Ovary (tissue), 7 donors: ENCODE measurements at regions not wholly inside any gene's neighbourhood (a gene's known extent, or its start where the extent isn't known, plus 50 kb on each side); places are given as distances from the start of the nearest gene placed in this dataset.

Experiments
- DNase-seq, 5 donors: peaks; one replicate each; pipeline ENCODE4 v3.0.0-alpha.2; 2019 to 2020
- H3K27ac ChIP-seq, 2 donors: fragments of 200-600 bp; one replicate each; pipeline versions ENCODE4 v1.5.1 to v1.8.0; 2019 to 2022
- H3K27me3 ChIP-seq: fragments of 200-600 bp; one replicate; pipeline ENCODE4 v1.8.0; 2022
- H3K36me3 ChIP-seq: fragments of 200-600 bp; sonication (generic); one replicate; pipeline ENCODE4 v1.5.1; 2019
- H3K4me1 ChIP-seq: one replicate; pipeline ENCODE4 v1.8.1; 2013; ENCODE audit warnings: mild to moderate bottlenecking, moderate library complexity; ENCODE audit not compliant: insufficient read depth
- H3K4me3 ChIP-seq: fragments of 200-600 bp; sonication (generic); one replicate; pipeline ENCODE4 v1.5.1; 2017
- H3K9me3 ChIP-seq, 2 donors: fragments of 200-600 bp in 1 of 2; sonication (generic) in 1 of 2; one replicate each; pipeline versions ENCODE4 v1.5.1 to v1.8.1; 2013 to 2019; ENCODE audit warnings: mild to moderate bottlenecking in 1 of 2, moderate library complexity in 1 of 2
- EP300 ChIP-seq: sonication (generic); formaldehyde crosslinking; IDR thresholded peaks from one replicate; pipeline ENCODE4 v1.6.1; 2017; ENCODE audit warnings: antibody characterized with exemption
- POLR2A ChIP-seq: fragments of 450-650 bp; IDR thresholded peaks from one replicate; pipeline ENCODE4 v1.6.1; 2017; ENCODE audit warnings: antibody characterized with exemption, mild to moderate bottlenecking, moderate library complexity
- WGBS, 3 donors: extraction: QIAGEN DNeasy Blood & Tissue Kit in 1 of 3; methylation state at CpG; one replicate each; pipeline versions ENCODE4 v1.1.5 to v1.1.7; 2013 to 2017; 5-methylcytosine and 5-hydroxymethylcytosine counted together
- intact Hi-C, 4 donors: fragments of 100-400 bp; cut with DNase I; formaldehyde crosslinking; loops; one replicate each; pipeline versions ENCODE4 v1.11.0 to v1.15.1; 2022 to 2023
- TF ChIP-seq, protein P1 (sequence below), 3 donors: fragments of 450-650 bp in 2 of 3; fragments of 200-600 bp in 1 of 3; IDR thresholded peaks; one replicate each; pipeline versions ENCODE4 v1.5.1 to v1.8.0; 2016 to 2022; ENCODE audit warnings: antibody characterized with exemption in 3 of 3, mild to moderate bottlenecking in 1 of 3
- donor health status: DM: no; HTN: no; CAD: no; lungs with moderate emphysema.
- donor health status: DM: no; HTN: no; CAD: no.
- donor health status: Bipolar disorder and iron deficiency.
- donor health status: DM: no; HTN: no; CAD: no.
- donor health status: DM: yes; HTN: yes; CAD: no.

DNA sequence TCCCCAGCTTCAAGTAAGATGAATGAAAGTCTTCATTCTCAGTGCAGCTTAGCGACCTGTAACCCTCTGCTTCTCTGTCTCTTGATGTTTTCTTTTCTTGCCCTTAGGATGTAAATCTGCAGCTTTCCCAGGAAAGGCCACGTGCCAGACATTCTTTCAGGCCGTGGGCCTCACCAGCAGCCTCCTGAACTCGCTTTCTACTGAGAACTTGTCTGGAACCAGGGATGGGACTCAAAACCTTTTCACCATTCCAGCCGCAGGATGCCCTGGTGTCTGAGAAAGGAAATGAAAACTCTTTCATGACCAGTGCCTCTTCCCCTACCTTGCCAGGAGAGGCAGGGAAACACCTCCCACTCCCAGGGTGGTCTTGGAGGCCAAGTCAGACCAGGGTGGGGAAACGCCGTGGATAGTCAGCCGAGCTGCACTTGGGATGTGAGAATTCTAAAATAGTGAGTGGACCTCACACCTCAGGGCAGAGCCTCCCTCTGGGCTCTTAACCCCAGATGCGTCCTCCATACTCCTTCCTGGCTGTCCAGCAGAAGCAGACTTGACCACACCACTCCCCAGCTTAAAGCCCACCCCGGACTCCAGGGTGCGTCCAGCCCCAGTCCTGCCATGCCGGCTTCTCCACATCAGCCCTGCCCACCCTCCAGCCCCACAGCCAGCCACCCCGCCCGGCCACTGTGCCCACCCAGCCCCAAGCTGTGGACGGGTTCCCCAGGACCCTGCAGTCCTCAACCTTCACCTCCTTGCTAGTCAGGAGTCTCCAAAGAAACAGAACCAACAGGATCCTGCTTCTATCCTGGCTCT lies 115.5 kb downstream of the TWIST2 start:
- Histone ChIP-seq H3K27ac (no peak overlapping the region), H3K27me3 (no peaks in the 10 kb centered on the region), H3K4me3 (no peak overlapping the region), H3K36me3 (no peaks in the 10 kb centered on the region), H3K4me1 (peaks cover 20% of the 10 kb centered on the region), H3K9me3 (no peaks in the 10 kb centered on the region)
- no peak for TF ChIP-seq POLR2A
- no peak for TF ChIP-seq EP300
- TF ChIP-seq, protein P1, sequence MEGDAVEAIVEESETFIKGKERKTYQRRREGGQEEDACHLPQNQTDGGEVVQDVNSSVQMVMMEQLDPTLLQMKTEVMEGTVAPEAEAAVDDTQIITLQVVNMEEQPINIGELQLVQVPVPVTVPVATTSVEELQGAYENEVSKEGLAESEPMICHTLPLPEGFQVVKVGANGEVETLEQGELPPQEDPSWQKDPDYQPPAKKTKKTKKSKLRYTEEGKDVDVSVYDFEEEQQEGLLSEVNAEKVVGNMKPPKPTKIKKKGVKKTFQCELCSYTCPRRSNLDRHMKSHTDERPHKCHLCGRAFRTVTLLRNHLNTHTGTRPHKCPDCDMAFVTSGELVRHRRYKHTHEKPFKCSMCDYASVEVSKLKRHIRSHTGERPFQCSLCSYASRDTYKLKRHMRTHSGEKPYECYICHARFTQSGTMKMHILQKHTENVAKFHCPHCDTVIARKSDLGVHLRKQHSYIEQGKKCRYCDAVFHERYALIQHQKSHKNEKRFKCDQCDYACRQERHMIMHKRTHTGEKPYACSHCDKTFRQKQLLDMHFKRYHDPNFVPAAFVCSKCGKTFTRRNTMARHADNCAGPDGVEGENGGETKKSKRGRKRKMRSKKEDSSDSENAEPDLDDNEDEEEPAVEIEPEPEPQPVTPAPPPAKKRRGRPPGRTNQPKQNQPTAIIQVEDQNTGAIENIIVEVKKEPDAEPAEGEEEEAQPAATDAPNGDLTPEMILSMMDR (IDR thresholded peaks at IDR 0.05): no peak
- intact Hi-C loops: no loop called here
- WGBS, 3 donors: 67 to 70% (median 69%) methylated on average over 15 of the region's 15 CpGs
- peak in 2 of 5 donors; percentile 21 to 43 for DNase-seq

DNA sequence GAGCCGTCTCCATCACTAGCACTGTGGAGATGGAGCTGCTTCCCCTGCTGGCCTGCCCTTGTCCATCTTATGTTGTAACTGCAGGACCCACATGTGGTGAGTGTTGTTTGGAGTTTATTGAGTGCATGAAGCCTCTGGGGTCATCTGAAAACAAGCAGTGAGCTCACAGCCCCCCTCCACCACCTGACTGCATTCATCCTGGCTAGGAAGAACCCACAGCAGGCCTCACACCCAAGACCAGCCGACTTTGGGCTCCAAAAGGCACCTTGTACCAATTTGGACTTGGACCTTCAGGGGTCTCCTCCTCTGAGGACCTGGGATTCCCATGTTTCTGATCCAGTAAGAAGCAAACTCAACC lies 116.1 kb downstream of the TWIST2 start:
- DNase-seq: no peak

DNA sequence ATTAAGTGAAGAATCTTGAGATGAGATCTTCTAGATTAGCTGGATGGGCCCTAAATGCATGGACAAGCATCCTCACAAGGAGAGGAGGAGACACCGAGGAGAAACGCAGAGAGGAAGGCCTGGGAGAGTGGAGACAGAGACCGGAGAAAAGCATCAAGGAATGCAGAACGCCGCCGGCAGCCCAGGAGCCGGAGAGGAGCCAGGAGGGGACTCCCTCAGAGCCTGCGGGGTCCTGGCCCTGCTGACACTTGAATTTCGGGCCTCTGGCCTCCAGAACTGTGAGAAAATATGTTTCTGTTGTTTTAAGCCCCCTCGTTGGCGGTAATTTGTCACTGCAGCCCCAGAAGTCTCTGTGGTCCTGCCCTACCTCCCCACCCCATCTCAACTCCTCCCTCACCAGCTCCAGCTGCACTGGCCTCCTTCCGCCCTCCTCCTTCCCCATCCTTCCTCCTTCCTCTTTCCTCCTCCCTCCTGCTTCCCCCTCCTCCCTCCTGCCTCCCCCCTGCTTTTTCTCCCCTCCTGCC lies 116.7 kb downstream of the TWIST2 start:
- Histone ChIP-seq H3K36me3 (no peaks in the 10 kb centered on the region), H3K4me3 (no peak overlapping the region), H3K9me3 (no peaks in the 10 kb centered on the region), H3K27ac (no peak overlapping the region), H3K27me3 (no peaks in the 10 kb centered on the region), H3K4me1 (peaks cover 20% of the 10 kb centered on the region)
- DNase-seq: no peak
- 85 to 94% (median 93%) methylated on average over 12 of the region's 12 CpGs for WGBS, 3 donors
- TF ChIP-seq EP300 (no peak), POLR2A (no peak)
- TF ChIP-seq, protein P1 (IDR thresholded peaks at IDR 0.05): no peak
- intact Hi-C loops: no loop called here

More for the DNA sequence above, 116.1 kb downstream of the TWIST2 start:
- TF ChIP-seq POLR2A (no peak), EP300 (no peak)
- TF ChIP-seq, protein P1 (IDR thresholded peaks at IDR 0.05): no peak
- H3K27me3 ChIP-seq: no peaks in the 10 kb centered on the region
- WGBS, 3 donors: 88 to 97% (median 93%) methylated on average over 2 of the region's 2 CpGs
- no peaks in the 10 kb centered on the region for H3K36me3 ChIP-seq
- H3K4me1 ChIP-seq: peaks cover 20% of the 10 kb centered on the region
- no peaks in the 10 kb centered on the region for H3K9me3 ChIP-seq
- intact Hi-C loops: no loop called here
- no peak overlapping the region for H3K4me3 ChIP-seq
- no peak overlapping the region for H3K27ac ChIP-seq

GRCh38 chr2:238965371-238966071 lies 117.6 kb downstream of the TWIST2 start:
- Histone ChIP-seq H3K27me3 (no peaks in the 10 kb centered on the region), H3K4me1 (peaks cover 20% of the 10 kb centered on the region), H3K9me3 (no peaks in the 10 kb centered on the region), H3K36me3 (no peaks in the 10 kb centered on the region), H3K27ac (no peak overlapping the region), H3K4me3 (no peak overlapping the region)
- intact Hi-C loops: no loop called here
- DNase-seq: peak in 3 of 5 donors; percentile 14 to 42 (median 41)
- 64 to 84% (median 80%) methylated on average over 17 to 18 of the region's 18 CpGs for WGBS, 3 donors
- TF ChIP-seq, protein P1 (IDR thresholded peaks at IDR 0.05): no peak
- TF ChIP-seq POLR2A: no peak
- no peak for TF ChIP-seq EP300
